ENCODE measurements at regions not wholly inside any gene's neighbourhood (a gene's known extent, or its start where the extent isn't known, plus 50 kb on each side); places are given as distances from the start of the nearest gene placed in this dataset.

DNA sequence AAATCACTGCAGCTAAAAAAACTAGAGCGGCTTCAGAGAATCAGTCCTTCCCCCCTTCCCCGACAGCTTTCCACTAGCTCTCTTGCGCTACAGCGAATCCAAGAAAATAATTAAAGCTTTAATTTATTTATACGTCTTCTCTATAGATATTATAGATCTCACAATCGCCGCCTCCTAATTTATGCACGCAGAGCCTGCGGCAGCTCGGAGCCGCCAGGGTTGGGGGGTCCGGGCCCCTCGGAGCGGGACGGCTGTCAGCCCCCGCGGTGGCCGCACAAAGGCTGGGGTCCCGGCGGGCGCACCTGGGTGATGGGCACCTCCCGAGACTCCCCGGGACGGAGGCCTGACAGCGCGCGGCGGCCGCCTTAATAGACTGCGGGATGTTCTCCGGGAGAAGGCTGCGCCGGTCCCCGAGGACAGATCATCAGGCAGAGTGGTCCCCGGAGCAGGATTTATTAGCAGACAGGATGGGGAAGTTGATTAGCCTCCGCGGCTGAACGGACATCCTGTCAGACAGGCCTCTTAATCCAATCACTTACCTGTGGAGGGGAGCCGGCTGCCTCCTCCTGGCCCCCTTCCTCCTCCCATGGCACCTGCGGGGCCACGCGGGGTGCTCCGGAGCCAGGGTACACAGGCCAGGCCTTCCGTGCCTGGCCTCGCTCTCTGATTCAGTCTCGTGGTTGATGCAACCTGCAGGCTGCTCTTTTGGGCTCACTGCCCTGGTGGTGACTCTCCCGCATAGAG is 166.8 kb downstream of the MELK start:
- Histone ChIP-seq H3K27ac (ENCODE audit: low read length) (no peak overlapping the region), H3K79me2 (ENCODE audit: low read length) (no peaks in the 10 kb centered on the region), H3K4me1 (ENCODE audit: low read length) (no peaks in the 10 kb centered on the region), H3K9me3 (ENCODE audit: low read length) (no peaks in the 10 kb centered on the region), H3K27me3 (ENCODE audit: low read length) (no peaks in the 10 kb centered on the region), H3K36me3 (ENCODE audit: insufficient read depth, low read length) (no peaks in the 10 kb centered on the region), H3K9ac (ENCODE audit: low read length) (no peak overlapping the region), H3K4me3 (ENCODE audit: low read length) (no peak overlapping the region), H3K9me2 (replicated peaks; ENCODE audit: insufficient read depth, low read length) (no peaks in the 10 kb centered on the region), H3K4me2 (ENCODE audit: low read depth, low read length, poor library complexity, severe bottlenecking) (no peak overlapping the region), H4K20me1 (ENCODE audit: insufficient read depth, low read depth, low read length) (no peaks in the 10 kb centered on the region), H2AFZ (ENCODE audit: low read length) (no peak overlapping the region)
- DNase-seq: no peak

DNA sequence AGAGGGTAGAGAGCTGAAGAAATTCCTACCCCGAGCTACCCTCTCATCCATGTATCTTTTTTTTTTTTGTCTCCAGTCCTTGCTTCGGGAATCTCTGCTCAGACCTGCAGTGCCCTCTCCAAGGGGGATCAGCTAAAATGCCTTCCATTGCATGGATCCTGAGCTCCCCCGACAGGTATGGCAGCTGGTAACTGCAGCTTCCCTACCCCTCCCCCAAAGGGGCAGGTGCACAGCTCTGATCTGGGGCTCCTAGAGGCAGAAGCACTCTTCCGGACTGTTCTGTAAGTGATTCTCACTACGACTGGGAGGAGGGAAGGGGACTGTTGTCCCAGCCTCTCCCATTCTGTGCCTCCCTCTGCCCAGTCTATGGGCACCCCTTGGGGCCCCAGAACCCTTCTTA is 169.6 kb downstream of the MELK start:
- no peak overlapping the region for H3K27ac ChIP-seq (ENCODE audit: low read length)
- no peak overlapping the region for H3K4me2 ChIP-seq (ENCODE audit: low read depth, low read length, poor library complexity, severe bottlenecking)
- H3K79me2 ChIP-seq (ENCODE audit: low read length): no peaks in the 10 kb centered on the region
- H3K4me3 ChIP-seq (ENCODE audit: low read length): no peak overlapping the region
- DNase-seq: no peak
- H3K27me3 ChIP-seq (ENCODE audit: low read length): no peaks in the 10 kb centered on the region
- H3K9ac ChIP-seq (ENCODE audit: low read length): no peak overlapping the region
- no peaks in the 10 kb centered on the region for H3K9me2 ChIP-seq (replicated peaks; ENCODE audit: insufficient read depth, low read length)
- H3K9me3 ChIP-seq (ENCODE audit: low read length): no peaks in the 10 kb centered on the region
- no peaks in the 10 kb centered on the region for H3K4me1 ChIP-seq (ENCODE audit: low read length)
- no peaks in the 10 kb centered on the region for H4K20me1 ChIP-seq (ENCODE audit: insufficient read depth, low read depth, low read length)
- H2AFZ ChIP-seq (ENCODE audit: low read length): no peak overlapping the region
- no peaks in the 10 kb centered on the region for H3K36me3 ChIP-seq (ENCODE audit: insufficient read depth, low read length)

DNA sequence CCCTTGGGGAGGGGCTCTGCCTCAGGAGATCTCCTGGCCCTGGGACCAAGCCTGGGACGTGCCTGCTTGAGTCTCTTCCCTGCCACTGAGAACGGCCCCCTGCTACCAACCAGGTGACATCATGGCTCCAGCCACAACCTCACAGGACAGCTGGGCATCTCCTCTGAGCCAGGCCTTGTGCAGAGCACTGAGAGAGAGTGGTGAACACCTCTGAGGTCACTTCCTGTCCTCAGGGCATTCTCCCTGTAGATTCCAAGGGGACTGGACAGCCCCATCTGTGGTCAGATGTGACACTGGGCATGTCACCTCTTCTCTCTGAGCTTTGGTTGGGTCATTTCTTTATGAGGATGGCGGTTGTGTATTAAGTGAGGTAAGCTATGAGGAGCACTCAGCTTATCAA is 172.0 kb downstream of the MELK start:
- no peaks in the 10 kb centered on the region for H3K27me3 ChIP-seq (ENCODE audit: low read length)
- H3K4me3 ChIP-seq (ENCODE audit: low read length): no peak overlapping the region
- H2AFZ ChIP-seq (ENCODE audit: low read length): no peak overlapping the region
- H3K27ac ChIP-seq (ENCODE audit: low read length): no peak overlapping the region
- no peaks in the 10 kb centered on the region for H3K79me2 ChIP-seq (ENCODE audit: low read length)
- no peak overlapping the region for H3K9ac ChIP-seq (ENCODE audit: low read length)
- no peaks in the 10 kb centered on the region for H3K36me3 ChIP-seq (ENCODE audit: insufficient read depth, low read length)
- no peaks in the 10 kb centered on the region for H3K9me2 ChIP-seq (replicated peaks; ENCODE audit: insufficient read depth, low read length)
- no peak for DNase-seq
- no peak overlapping the region for H3K4me2 ChIP-seq (ENCODE audit: low read depth, low read length, poor library complexity, severe bottlenecking)
- no peaks in the 10 kb centered on the region for H3K9me3 ChIP-seq (ENCODE audit: low read length)
- H4K20me1 ChIP-seq (ENCODE audit: insufficient read depth, low read depth, low read length): no peaks in the 10 kb centered on the region
- peaks cover 3% of the 10 kb centered on the region for H3K4me1 ChIP-seq (ENCODE audit: low read length)

GRCh38 chr9:36745977-36746376 is 173.3 kb downstream of the MELK start:
- H3K79me2 ChIP-seq (ENCODE audit: low read length): no peaks in the 10 kb centered on the region
- no peaks in the 10 kb centered on the region for H4K20me1 ChIP-seq (ENCODE audit: insufficient read depth, low read depth, low read length)
- H3K4me1 ChIP-seq (ENCODE audit: low read length): peaks cover 6% of the 10 kb centered on the region
- DNase-seq: no peak
- no peak overlapping the region for H3K9ac ChIP-seq (ENCODE audit: low read length)
- H3K9me2 ChIP-seq (replicated peaks; ENCODE audit: insufficient read depth, low read length): no peaks in the 10 kb centered on the region
- no peaks in the 10 kb centered on the region for H3K27me3 ChIP-seq (ENCODE audit: low read length)
- H3K4me3 ChIP-seq (ENCODE audit: low read length): no peak overlapping the region
- H3K9me3 ChIP-seq (ENCODE audit: low read length): no peaks in the 10 kb centered on the region
- H3K4me2 ChIP-seq (ENCODE audit: low read depth, low read length, poor library complexity, severe bottlenecking): no peak overlapping the region
- no peak overlapping the region for H3K27ac ChIP-seq (ENCODE audit: low read length)
- no peak overlapping the region for H2AFZ ChIP-seq (ENCODE audit: low read length)
- no peaks in the 10 kb centered on the region for H3K36me3 ChIP-seq (ENCODE audit: insufficient read depth, low read length)

DNA sequence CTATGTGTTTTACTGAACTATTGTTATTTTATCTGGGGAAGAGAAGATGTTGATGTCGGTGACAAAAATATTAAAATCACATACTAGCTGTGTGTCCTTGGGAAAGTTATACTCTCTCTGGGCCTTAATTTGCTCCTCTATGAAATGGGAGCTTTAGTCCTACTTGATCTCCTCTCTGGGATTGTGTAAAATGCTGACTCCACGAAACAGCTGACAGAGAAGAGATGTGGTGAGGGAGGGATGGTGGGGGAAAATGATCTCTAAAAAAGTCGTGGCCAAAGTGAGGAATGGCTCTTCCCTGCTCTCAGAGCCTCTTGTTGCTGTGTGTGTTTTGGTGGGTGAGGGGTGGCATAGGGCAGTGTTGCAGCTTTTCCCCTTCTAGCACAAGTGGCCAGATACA is 173.7 kb downstream of the MELK start:
- Histone ChIP-seq H2AFZ (ENCODE audit: low read length) (no peak overlapping the region), H3K27ac (ENCODE audit: low read length) (no peak overlapping the region)
- no peak for DNase-seq

GRCh38 chr9:36748322-36748899 is 175.7 kb downstream of the MELK start:
- Histone ChIP-seq H3K36me3 (ENCODE audit: insufficient read depth, low read length) (no peaks in the 10 kb centered on the region), H3K4me2 (ENCODE audit: low read depth, low read length, poor library complexity, severe bottlenecking) (no peak overlapping the region), H3K27ac (ENCODE audit: low read length) (no peak overlapping the region), H3K4me3 (ENCODE audit: low read length) (no peak overlapping the region), H4K20me1 (ENCODE audit: insufficient read depth, low read depth, low read length) (no peaks in the 10 kb centered on the region), H3K79me2 (ENCODE audit: low read length) (no peaks in the 10 kb centered on the region), H3K9ac (ENCODE audit: low read length) (no peak overlapping the region), H3K9me2 (replicated peaks; ENCODE audit: insufficient read depth, low read length) (no peaks in the 10 kb centered on the region), H3K27me3 (ENCODE audit: low read length) (no peaks in the 10 kb centered on the region), H2AFZ (ENCODE audit: low read length) (no peak overlapping the region), H3K4me1 (ENCODE audit: low read length) (peaks cover 6% of the 10 kb centered on the region), H3K9me3 (ENCODE audit: low read length) (no peaks in the 10 kb centered on the region)
- peak; percentile 83 for DNase-seq

More for the DNA sequence above, 173.7 kb downstream of the MELK start:
- H3K27me3 ChIP-seq (ENCODE audit: low read length): no peaks in the 10 kb centered on the region
- no peak overlapping the region for H3K9ac ChIP-seq (ENCODE audit: low read length)
- H3K9me3 ChIP-seq (ENCODE audit: low read length): no peaks in the 10 kb centered on the region
- no peaks in the 10 kb centered on the region for H3K79me2 ChIP-seq (ENCODE audit: low read length)
- no peaks in the 10 kb centered on the region for H3K9me2 ChIP-seq (replicated peaks; ENCODE audit: insufficient read depth, low read length)
- no peak overlapping the region for H3K4me3 ChIP-seq (ENCODE audit: low read length)
- no peak overlapping the region for H3K4me2 ChIP-seq (ENCODE audit: low read depth, low read length, poor library complexity, severe bottlenecking)
- no peaks in the 10 kb centered on the region for H4K20me1 ChIP-seq (ENCODE audit: insufficient read depth, low read depth, low read length)
- H3K36me3 ChIP-seq (ENCODE audit: insufficient read depth, low read length): no peaks in the 10 kb centered on the region
- H3K4me1 ChIP-seq (ENCODE audit: low read length): peaks cover 6% of the 10 kb centered on the region

DNA sequence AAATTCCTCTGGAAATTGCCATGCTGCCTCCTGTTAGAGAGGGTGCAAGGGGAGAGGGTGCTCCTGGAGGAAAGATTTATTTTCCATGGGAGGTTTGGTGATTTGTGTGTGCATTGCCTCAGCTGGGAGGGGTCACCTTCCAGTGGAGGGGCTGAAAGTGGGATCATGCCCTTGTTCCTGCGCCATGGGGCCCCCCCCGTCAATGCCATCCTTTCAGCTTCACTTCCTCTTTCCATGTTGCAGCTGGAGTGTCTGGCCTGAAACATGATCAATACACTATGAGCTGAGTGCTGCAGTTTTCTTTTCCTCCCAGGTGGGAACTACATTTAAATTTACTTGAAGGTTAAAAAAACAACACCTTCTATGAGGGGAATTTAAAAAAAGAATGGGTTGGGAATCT is 176.8 kb downstream of the MELK start:
- H3K4me3 ChIP-seq (ENCODE audit: low read length): no peak overlapping the region
- no peaks in the 10 kb centered on the region for H3K9me3 ChIP-seq (ENCODE audit: low read length)
- no peaks in the 10 kb centered on the region for H3K9me2 ChIP-seq (replicated peaks; ENCODE audit: insufficient read depth, low read length)
- H3K79me2 ChIP-seq (ENCODE audit: low read length): no peaks in the 10 kb centered on the region
- H2AFZ ChIP-seq (ENCODE audit: low read length): no peak overlapping the region
- no peak overlapping the region for H3K9ac ChIP-seq (ENCODE audit: low read length)
- no peaks in the 10 kb centered on the region for H3K27me3 ChIP-seq (ENCODE audit: low read length)
- H4K20me1 ChIP-seq (ENCODE audit: insufficient read depth, low read depth, low read length): no peaks in the 10 kb centered on the region
- no peaks in the 10 kb centered on the region for H3K36me3 ChIP-seq (ENCODE audit: insufficient read depth, low read length)
- H3K27ac ChIP-seq (ENCODE audit: low read length): no peak overlapping the region
- no peak overlapping the region for H3K4me2 ChIP-seq (ENCODE audit: low read depth, low read length, poor library complexity, severe bottlenecking)
- H3K4me1 ChIP-seq (ENCODE audit: low read length): peaks cover 6% of the 10 kb centered on the region
- DNase-seq: peak; percentile 51

GRCh38 chr9:36750630-36751029 is 177.9 kb downstream of the MELK start:
- H3K9me3 ChIP-seq (ENCODE audit: low read length): no peaks in the 10 kb centered on the region
- H2AFZ ChIP-seq (ENCODE audit: low read length): no peak overlapping the region
- no peak for DNase-seq

More at GRCh38 chr9:36750630-36751029, 177.9 kb downstream of the MELK start:
- no peaks in the 10 kb centered on the region for H3K9me2 ChIP-seq (replicated peaks; ENCODE audit: insufficient read depth, low read length)
- no peak overlapping the region for H3K4me2 ChIP-seq (ENCODE audit: low read depth, low read length, poor library complexity, severe bottlenecking)
- peaks cover 6% of the 10 kb centered on the region for H3K4me1 ChIP-seq (ENCODE audit: low read length)
- no peaks in the 10 kb centered on the region for H4K20me1 ChIP-seq (ENCODE audit: insufficient read depth, low read depth, low read length)
- no peak overlapping the region for H3K4me3 ChIP-seq (ENCODE audit: low read length)
- no peak overlapping the region for H3K27ac ChIP-seq (ENCODE audit: low read length)
- no peak overlapping the region for H3K9ac ChIP-seq (ENCODE audit: low read length)
- H3K79me2 ChIP-seq (ENCODE audit: low read length): no peaks in the 10 kb centered on the region
- H3K36me3 ChIP-seq (ENCODE audit: insufficient read depth, low read length): no peaks in the 10 kb centered on the region
- no peaks in the 10 kb centered on the region for H3K27me3 ChIP-seq (ENCODE audit: low read length)

Data from Karpas-422 (cell line).